ENCODE measurements at regions not wholly inside any gene's neighbourhood (a gene's known extent, or its start where the extent isn't known, plus 50 kb on each side); places are given as distances from the start of the nearest gene placed in this dataset.

- TF ChIP-seq PRDM15 (CRISPR knock-in tag; IDR thresholded peaks at IDR 0.05) (no peak), SMAD3 (CRISPR knock-in tag; IDR thresholded peaks at IDR 0.05; ENCODE audit: borderline replicate concordance) (no peak), MXD4 (CRISPR knock-in tag; IDR thresholded peaks at IDR 0.05; ENCODE audit: borderline replicate concordance) (no peak), ZBTB43 (CRISPR knock-in tag; IDR thresholded peaks at IDR 0.05) (no peak)
These were observed 513.5 kb downstream of the CMPK2 start (continued) for GRCh38 chr2:6352247-6352646.

- Mint-ChIP-seq H3K36me3 (peaks cover 74% of the 10 kb centered on the region), H3K27me3 (ENCODE audit: low read depth) (peaks cover 13% of the 10 kb centered on the region), H3K9me3 (peaks cover 85% of the 10 kb centered on the region), H3K27ac (no peak overlapping the region), H3K4me3 (no peak overlapping the region), H3K4me1 (no peaks in the 10 kb centered on the region)
- DNase-seq (ENCODE audit: low spot score): peak; percentile 12
- ChIA-PET CTCF (no interaction called here), POLR2A (no interaction called here)
- TF ChIP-seq TP53 (CRISPR knock-in tag; IDR thresholded peaks at IDR 0.05): no peak
- TF ChIP-seq ZNF512 (CRISPR knock-in tag; IDR thresholded peaks at IDR 0.05; ENCODE audit: borderline replicate concordance): no peak
- peak; percentile 58 for ATAC-seq
These were observed 512.7 kb downstream of the CMPK2 start for GRCh38 chr2:6352906-6353515.

- TF ChIP-seq NR3C1 (CRISPR knock-in tag; conservative IDR thresholded peaks at IDR 0.05; ENCODE audit: low read depth): no peak
- no peak for TF ChIP-seq PRDM15 (CRISPR knock-in tag; IDR thresholded peaks at IDR 0.05)
- TF ChIP-seq ZNF532 (CRISPR knock-in tag; IDR thresholded peaks at IDR 0.05; ENCODE audit: borderline replicate concordance): no peak
- TF ChIP-seq MLX (CRISPR knock-in tag; IDR thresholded peaks at IDR 0.05): no peak
- TF ChIP-seq ZNF281 (CRISPR knock-in tag; IDR thresholded peaks at IDR 0.05): no peak
- no peak for TF ChIP-seq MXD4 (CRISPR knock-in tag; IDR thresholded peaks at IDR 0.05; ENCODE audit: borderline replicate concordance)
- Mint-ChIP-seq H3K4me3 (no peak overlapping the region), H3K27me3 (ENCODE audit: low read depth) (peaks cover 16% of the 10 kb centered on the region), H3K4me1 (no peaks in the 10 kb centered on the region), H3K9me3 (peaks cover 86% of the 10 kb centered on the region), H3K36me3 (peaks cover 76% of the 10 kb centered on the region), H3K27ac (no peak overlapping the region)
- CTCF ChIA-PET: no interaction called here
- DNase-seq (ENCODE audit: low spot score) (no peak), ATAC-seq (no peak)
- POLR2A ChIA-PET: no interaction called here
These were observed 512.0 kb downstream of the CMPK2 start for GRCh38 chr2:6353669-6354068.

Measured in WTC11 (cell line).